ENCODE measurements at regions not wholly inside any gene's neighbourhood (a gene's known extent, or its start where the extent isn't known, plus 50 kb on each side); places are given as distances from the start of the nearest gene placed in this dataset.

- WGBS, 2 donors (ENCODE audit: low coverage in 1 of 2): 65 to 72% methylated on average over 2 of the region's 2 CpGs
- in situ Hi-C loops (cut with MboI; ENCODE audit: low pct_ligation_motif_present in 1 of 4, low pct_unique_long_range_greater_than_20kb in 1 of 4, low sequenced_read_pairs in 3 of 4): no loop called here
Measured at GRCh38 chr2:58965602-58966001, 724.5 kb upstream of the FANCL start.

GRCh38 chr2:58959996-58960395 is 718.9 kb upstream of the FANCL start:
- Histone ChIP-seq H3K36me3 (no peaks in the 10 kb centered on the region), H3K27ac (no peak overlapping the region), H3K4me1 (no peaks in the 10 kb centered on the region), H3K9me3 (no peaks in the 10 kb centered on the region), H3K27me3 (no peaks in the 10 kb centered on the region), H3K4me3 (no peak overlapping the region)
- WGBS, 2 donors (ENCODE audit: low coverage in 1 of 2): 69 to 76% methylated on average over 4 to 8 of the region's 8 CpGs
- in situ Hi-C loops (cut with MboI; ENCODE audit: low pct_ligation_motif_present in 1 of 4, low pct_unique_long_range_greater_than_20kb in 1 of 4, low sequenced_read_pairs in 3 of 4) (no loop called here), intact Hi-C loops (cut with DNase I; ENCODE audit: low total_unique reads) (no loop called here)
- TF ChIP-seq EP300 (IDR thresholded peaks at IDR 0.05; ENCODE audit: low read depth): no peak
- TF ChIP-seq POLR2A (IDR thresholded peaks at IDR 0.05): no peak
- no peak for TF ChIP-seq CTCF (IDR thresholded peaks at IDR 0.05)
- TF ChIP-seq POLR2AphosphoS5 (IDR thresholded peaks at IDR 0.05): no peak
- DNase-seq: no peak

More at GRCh38 chr2:58965602-58966001, 724.5 kb upstream of the FANCL start:
- TF ChIP-seq POLR2AphosphoS5 (IDR thresholded peaks at IDR 0.05) (no peak), CTCF (IDR thresholded peaks at IDR 0.05) (no peak), POLR2A (IDR thresholded peaks at IDR 0.05) (no peak), EP300 (IDR thresholded peaks at IDR 0.05; ENCODE audit: low read depth) (no peak)
- intact Hi-C loops (cut with DNase I; ENCODE audit: low total_unique reads): no loop called here
- Histone ChIP-seq H3K4me3 (no peak overlapping the region), H3K36me3 (no peaks in the 10 kb centered on the region), H3K4me1 (no peaks in the 10 kb centered on the region), H3K27me3 (no peaks in the 10 kb centered on the region), H3K9me3 (no peaks in the 10 kb centered on the region), H3K27ac (no peak overlapping the region)
- DNase-seq: no peak

GRCh38 chr2:58957188-58957840 is 716.2 kb upstream of the FANCL start:
- in situ Hi-C loops (cut with MboI; ENCODE audit: low pct_ligation_motif_present in 1 of 4, low pct_unique_long_range_greater_than_20kb in 1 of 4, low sequenced_read_pairs in 3 of 4) (no loop called here), intact Hi-C loops (cut with DNase I; ENCODE audit: low total_unique reads) (no loop called here)

GRCh38 chr2:58954880-58955385 is 713.8 kb upstream of the FANCL start:
- TF ChIP-seq EP300 (IDR thresholded peaks at IDR 0.05; ENCODE audit: low read depth) (no peak), CTCF (IDR thresholded peaks at IDR 0.05) (no peak), POLR2A (IDR thresholded peaks at IDR 0.05) (no peak), POLR2AphosphoS5 (IDR thresholded peaks at IDR 0.05) (no peak)
- in situ Hi-C loops (cut with MboI; ENCODE audit: low pct_ligation_motif_present in 1 of 4, low pct_unique_long_range_greater_than_20kb in 1 of 4, low sequenced_read_pairs in 3 of 4): no loop called here
- Histone ChIP-seq H3K9me3 (no peaks in the 10 kb centered on the region), H3K4me3 (no peak overlapping the region), H3K27me3 (no peaks in the 10 kb centered on the region), H3K27ac (no peak overlapping the region), H3K4me1 (no peaks in the 10 kb centered on the region), H3K36me3 (no peaks in the 10 kb centered on the region)
- no peak for DNase-seq
- WGBS, 2 donors (ENCODE audit: low coverage in 1 of 2): 72 to 82% methylated on average over 9 to 11 of the region's 11 CpGs
- intact Hi-C loops (cut with DNase I; ENCODE audit: low total_unique reads): no loop called here

More at GRCh38 chr2:58957188-58957840, 716.2 kb upstream of the FANCL start:
- 48 to 68% methylated on average over 2 to 4 of the region's 4 CpGs for WGBS, 2 donors (ENCODE audit: low coverage in 1 of 2)
- no peak overlapping the region for H3K27ac ChIP-seq
- no peaks in the 10 kb centered on the region for H3K36me3 ChIP-seq
- no peak overlapping the region for H3K4me3 ChIP-seq
- H3K4me1 ChIP-seq: no peaks in the 10 kb centered on the region
- no peaks in the 10 kb centered on the region for H3K9me3 ChIP-seq
- no peaks in the 10 kb centered on the region for H3K27me3 ChIP-seq
- no peak for DNase-seq
- TF ChIP-seq POLR2A (IDR thresholded peaks at IDR 0.05) (no peak), POLR2AphosphoS5 (IDR thresholded peaks at IDR 0.05) (no peak), EP300 (IDR thresholded peaks at IDR 0.05; ENCODE audit: low read depth) (no peak), CTCF (IDR thresholded peaks at IDR 0.05) (no peak)

All from transverse colon (tissue), 4 donors.